HL-60 (cell line): ENCODE measurements at regions not wholly inside any gene's neighbourhood (a gene's known extent, or its start where the extent isn't known, plus 50 kb on each side); places are given as distances from the start of the nearest gene placed in this dataset.

ENCODE experiments used
- DNase-seq, 2 experiments: peaks; one replicate each; pipeline ENCODE4 v3.0.0-alpha.2; 2010 to 2020; ENCODE audit warnings: low read depth in 1 of 2, low spot score in 1 of 2
- H3K27ac ChIP-seq: fragments of 250-450 bp; sonication (Bioruptor Pico); replicated peaks from 2 replicates; pipeline ENCODE4 v1.5.1; 2020; ENCODE audit warnings: mild to moderate bottlenecking, moderate library complexity
- H3K27me3 ChIP-seq: fragments of 250-450 bp; sonication (Bioruptor Pico); 2 replicates; pipeline ENCODE4 v1.5.1; 2021; ENCODE audit warnings: mild to moderate bottlenecking, moderate library complexity; ENCODE audit not compliant: insufficient read depth, poor library complexity, severe bottlenecking
- H3K4me3 ChIP-seq: replicated peaks from 2 replicates; pipeline ENCODE4 v1.5.1; 2011; ENCODE audit warnings: mild to moderate bottlenecking, control low read depth, low read length; ENCODE audit not compliant: insufficient read depth
- CTCF ChIP-seq: IDR thresholded peaks from one replicate; pipeline ENCODE4 v1.5.1; 2011; ENCODE audit warnings: low read length, control low read depth, inconsistent platforms; ENCODE audit not compliant: insufficient read depth
- GABPA ChIP-seq: IDR thresholded peaks from 2 replicates; pipeline ENCODE4 v1.6.1; 2012; ENCODE audit warnings: low read depth
- POLR2AphosphoS5 ChIP-seq: IDR thresholded peaks from 2 replicates; pipeline ENCODE4 v1.6.1; 2012; ENCODE audit warnings: low read depth
- SPI1 ChIP-seq: IDR thresholded peaks from 2 replicates; pipeline ENCODE4 v1.6.1; 2012; ENCODE audit warnings: low read depth, mild to moderate bottlenecking, borderline replicate concordance
- TF ChIP-seq, protein P1 (sequence below): IDR thresholded peaks from 2 replicates; pipeline ENCODE4 v1.6.1; 2012; ENCODE audit warnings: low read depth; ENCODE audit not compliant: insufficient replicate concordance

GRCh38 chr1:58166417-58166816, 380.1 kb downstream of the OMA1 start:
- TF ChIP-seq GABPA (no peak), CTCF (no peak), SPI1 (no peak), POLR2AphosphoS5 (no peak)
- TF ChIP-seq, protein P1, sequence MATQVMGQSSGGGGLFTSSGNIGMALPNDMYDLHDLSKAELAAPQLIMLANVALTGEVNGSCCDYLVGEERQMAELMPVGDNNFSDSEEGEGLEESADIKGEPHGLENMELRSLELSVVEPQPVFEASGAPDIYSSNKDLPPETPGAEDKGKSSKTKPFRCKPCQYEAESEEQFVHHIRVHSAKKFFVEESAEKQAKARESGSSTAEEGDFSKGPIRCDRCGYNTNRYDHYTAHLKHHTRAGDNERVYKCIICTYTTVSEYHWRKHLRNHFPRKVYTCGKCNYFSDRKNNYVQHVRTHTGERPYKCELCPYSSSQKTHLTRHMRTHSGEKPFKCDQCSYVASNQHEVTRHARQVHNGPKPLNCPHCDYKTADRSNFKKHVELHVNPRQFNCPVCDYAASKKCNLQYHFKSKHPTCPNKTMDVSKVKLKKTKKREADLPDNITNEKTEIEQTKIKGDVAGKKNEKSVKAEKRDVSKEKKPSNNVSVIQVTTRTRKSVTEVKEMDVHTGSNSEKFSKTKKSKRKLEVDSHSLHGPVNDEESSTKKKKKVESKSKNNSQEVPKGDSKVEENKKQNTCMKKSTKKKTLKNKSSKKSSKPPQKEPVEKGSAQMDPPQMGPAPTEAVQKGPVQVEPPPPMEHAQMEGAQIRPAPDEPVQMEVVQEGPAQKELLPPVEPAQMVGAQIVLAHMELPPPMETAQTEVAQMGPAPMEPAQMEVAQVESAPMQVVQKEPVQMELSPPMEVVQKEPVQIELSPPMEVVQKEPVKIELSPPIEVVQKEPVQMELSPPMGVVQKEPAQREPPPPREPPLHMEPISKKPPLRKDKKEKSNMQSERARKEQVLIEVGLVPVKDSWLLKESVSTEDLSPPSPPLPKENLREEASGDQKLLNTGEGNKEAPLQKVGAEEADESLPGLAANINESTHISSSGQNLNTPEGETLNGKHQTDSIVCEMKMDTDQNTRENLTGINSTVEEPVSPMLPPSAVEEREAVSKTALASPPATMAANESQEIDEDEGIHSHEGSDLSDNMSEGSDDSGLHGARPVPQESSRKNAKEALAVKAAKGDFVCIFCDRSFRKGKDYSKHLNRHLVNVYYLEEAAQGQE = no peak
- no peak overlapping the region for H3K27ac ChIP-seq

DNA sequence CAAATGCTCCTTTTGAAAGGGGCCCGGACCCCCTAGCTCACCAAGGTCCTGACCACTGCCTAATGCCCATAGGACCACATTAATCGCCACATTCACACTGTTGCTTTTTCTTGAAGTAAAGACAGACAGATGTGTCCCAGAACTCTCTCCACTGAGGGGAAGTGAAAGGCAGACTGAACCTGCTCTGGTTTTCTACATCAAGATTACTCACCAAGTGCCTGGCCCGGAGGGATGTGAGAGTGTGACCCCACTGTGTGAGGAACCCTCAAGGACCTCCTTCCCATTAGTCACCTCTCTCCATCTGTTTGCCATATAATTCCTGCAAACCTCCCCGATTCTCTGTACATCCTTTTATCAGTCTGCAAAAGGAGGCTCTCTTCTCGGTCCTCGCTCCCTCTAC, 381.5 kb downstream of the OMA1 start:
- DNase-seq = no peak
- TF ChIP-seq, protein P1 = no peak
- no peak for TF ChIP-seq CTCF
- no peak for TF ChIP-seq GABPA
- TF ChIP-seq SPI1 = no peak
- TF ChIP-seq POLR2AphosphoS5 = no peak
- H3K27ac ChIP-seq = no peak overlapping the region
- H3K4me3 ChIP-seq = no peak overlapping the region
- H3K27me3 ChIP-seq = no peaks in the 10 kb centered on the region

More at GRCh38 chr1:58166417-58166816, 380.1 kb downstream of the OMA1 start:
- no peaks in the 10 kb centered on the region for H3K27me3 ChIP-seq
- DNase-seq = no peak
- H3K4me3 ChIP-seq = no peak overlapping the region

GRCh38 chr1:58162952-58163550, 383.5 kb downstream of the OMA1 start:
- no peak overlapping the region for H3K27ac ChIP-seq
- TF ChIP-seq SPI1 (no peak), POLR2AphosphoS5 (no peak), CTCF (peak; percentile 75), GABPA (no peak)
- TF ChIP-seq, protein P1 = no peak
- H3K27me3 ChIP-seq = no peaks in the 10 kb centered on the region
- no peak overlapping the region for H3K4me3 ChIP-seq
- peak; percentile 1 to 23 for DNase-seq
